ENCODE measurements at regions not wholly inside any gene's neighbourhood (a gene's known extent, or its start where the extent isn't known, plus 50 kb on each side); places are given as distances from the start of the nearest gene placed in this dataset.

- TF ChIP-seq CTCF (IDR thresholded peaks at IDR 0.05) (no peak), EP300 (IDR thresholded peaks at IDR 0.05) (no peak)
Observed at GRCh38 chr10:93218386-93218785, 144.7 kb downstream of the CYP26A1 start.

Data from tibial nerve (tissue), 4 donors.